Activated CD4-positive, alpha-beta T cell treated with anti-CD3 and anti-CD28 coated beads, Interleukin-2, Interleukin-6, amounts not matched to agents 100 ng/mL and 50 ng/mL, durations not matched to agents 16 hours and 8 hours (primary cell): ENCODE measurements at regions not wholly inside any gene's neighbourhood (a gene's known extent, or its start where the extent isn't known, plus 50 kb on each side); places are given as distances from the start of the nearest gene placed in this dataset.

Experiments used
- DNase-seq: peaks from one replicate; pipeline ENCODE4 v3.0.0-alpha.2; 2020

DNA sequence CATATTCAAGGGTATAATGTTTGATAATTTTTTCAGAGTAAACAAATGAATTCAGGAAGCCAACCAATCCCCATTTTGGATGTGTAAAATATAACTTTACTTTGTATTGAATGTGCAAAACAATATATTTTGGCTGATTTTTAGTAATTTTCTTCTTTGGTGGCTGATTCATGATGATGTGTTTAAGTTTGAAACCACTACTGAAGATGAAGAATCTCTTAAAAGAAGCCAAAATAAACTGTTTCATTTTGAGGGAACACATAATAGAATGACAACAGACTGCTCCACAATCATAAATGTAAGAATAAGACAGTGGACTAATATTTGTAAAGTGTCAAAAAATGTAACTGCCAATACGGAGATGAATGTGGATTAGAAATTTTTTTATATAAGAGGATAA, 52.5 kb upstream of the TRIM43 start:
- no peak for DNase-seq

DNA sequence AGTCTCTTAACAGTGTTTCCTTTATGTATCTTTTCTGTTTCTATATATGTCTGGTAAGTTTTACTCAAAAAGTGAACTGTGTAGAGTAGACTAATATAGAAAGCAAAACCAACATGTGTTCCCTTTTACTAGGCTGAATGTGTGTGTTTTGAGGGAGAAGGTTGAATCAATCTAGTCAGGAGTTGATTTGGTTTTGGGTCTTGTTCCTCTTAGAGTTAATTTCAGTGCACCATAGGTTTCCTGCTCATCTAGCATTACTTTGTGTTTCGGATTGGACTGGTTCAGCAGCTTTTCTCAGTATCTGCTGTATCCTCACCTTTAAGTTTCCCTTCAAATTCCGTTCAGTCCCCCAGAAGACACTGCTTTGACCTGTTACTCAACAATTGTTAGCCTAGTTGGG, 52.0 kb upstream of the TRIM43 start:
- DNase-seq = peak; percentile 68
